GM21528 (cell line): ENCODE measurements at regions not wholly inside any gene's neighbourhood (a gene's known extent, or its start where the extent isn't known, plus 50 kb on each side); places are given as distances from the start of the nearest gene placed in this dataset.
"Not testable (repeated sequence)": the region's sequence is repeated elsewhere in the genome, so short reads cannot be mapped to it uniquely, and the experiment has no call there.

ENCODE experiments used
- ATAC-seq: cut with Tn5 transposase; IDR thresholded peaks from one replicate; pipeline ENCODE4 v1.9.1; 2021; ENCODE audit warnings: mild to moderate bottlenecking, moderate library complexity; ENCODE audit not compliant: unreplicated experiment, low FRiP score

DNA sequence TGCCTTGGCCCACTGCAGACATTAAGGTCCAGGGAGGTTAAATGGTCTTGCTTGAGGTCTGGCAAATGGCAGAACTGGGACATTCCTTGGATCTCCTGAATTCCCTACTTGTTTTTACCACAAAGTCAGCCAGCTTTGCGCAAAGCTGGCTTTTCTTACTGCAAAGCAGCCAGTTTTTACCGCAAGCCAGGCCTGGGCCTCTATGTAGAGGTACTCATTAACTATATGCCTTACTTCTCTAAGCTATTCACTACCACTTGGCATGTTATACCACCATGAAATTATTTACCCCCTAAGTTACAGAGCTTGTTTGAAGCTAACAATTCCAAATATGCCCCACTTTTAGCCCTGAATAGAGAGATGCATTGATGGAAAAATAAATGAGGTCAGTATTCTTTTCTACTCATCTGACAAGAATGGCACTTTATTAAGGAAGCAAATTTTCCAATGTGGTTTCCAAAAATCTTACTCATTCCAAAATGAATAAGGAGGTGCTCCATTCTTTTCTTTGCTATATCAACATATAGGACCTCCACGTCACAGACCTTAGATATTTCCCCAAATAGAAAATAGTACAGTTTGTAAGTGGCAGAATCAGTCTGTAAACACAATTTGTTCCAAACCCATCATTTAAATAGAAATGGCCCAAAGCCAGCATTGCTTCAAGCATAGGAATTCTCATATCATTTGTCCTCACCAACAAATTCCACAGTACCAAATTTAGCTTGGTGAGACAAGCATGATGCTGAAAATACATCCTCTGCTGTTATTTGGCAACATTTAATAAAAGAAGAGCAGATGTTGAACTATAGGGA, 143.9 kb upstream of the TSC22D1 start:
- ATAC-seq = no peak

DNA sequence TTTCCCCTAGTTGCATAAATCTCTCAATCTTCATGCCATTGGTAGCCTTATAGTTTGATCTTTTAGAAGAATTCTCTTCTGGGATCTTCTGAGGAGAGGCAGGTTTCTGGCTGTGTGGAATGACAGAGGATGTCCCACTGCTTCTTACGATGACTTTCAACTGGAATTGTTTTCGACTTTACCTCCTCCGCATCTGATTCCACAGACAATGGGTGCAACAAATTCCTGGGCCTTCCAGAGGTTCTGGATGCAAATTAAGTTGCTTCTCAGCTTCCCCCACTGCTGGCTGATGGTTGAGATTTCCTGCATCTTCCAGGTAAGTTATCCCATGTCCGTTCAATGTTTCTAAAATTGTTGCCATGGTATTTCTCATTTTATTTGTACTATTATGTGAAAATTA, 142.3 kb upstream of the TSC22D1 start:
- no peak for ATAC-seq

DNA sequence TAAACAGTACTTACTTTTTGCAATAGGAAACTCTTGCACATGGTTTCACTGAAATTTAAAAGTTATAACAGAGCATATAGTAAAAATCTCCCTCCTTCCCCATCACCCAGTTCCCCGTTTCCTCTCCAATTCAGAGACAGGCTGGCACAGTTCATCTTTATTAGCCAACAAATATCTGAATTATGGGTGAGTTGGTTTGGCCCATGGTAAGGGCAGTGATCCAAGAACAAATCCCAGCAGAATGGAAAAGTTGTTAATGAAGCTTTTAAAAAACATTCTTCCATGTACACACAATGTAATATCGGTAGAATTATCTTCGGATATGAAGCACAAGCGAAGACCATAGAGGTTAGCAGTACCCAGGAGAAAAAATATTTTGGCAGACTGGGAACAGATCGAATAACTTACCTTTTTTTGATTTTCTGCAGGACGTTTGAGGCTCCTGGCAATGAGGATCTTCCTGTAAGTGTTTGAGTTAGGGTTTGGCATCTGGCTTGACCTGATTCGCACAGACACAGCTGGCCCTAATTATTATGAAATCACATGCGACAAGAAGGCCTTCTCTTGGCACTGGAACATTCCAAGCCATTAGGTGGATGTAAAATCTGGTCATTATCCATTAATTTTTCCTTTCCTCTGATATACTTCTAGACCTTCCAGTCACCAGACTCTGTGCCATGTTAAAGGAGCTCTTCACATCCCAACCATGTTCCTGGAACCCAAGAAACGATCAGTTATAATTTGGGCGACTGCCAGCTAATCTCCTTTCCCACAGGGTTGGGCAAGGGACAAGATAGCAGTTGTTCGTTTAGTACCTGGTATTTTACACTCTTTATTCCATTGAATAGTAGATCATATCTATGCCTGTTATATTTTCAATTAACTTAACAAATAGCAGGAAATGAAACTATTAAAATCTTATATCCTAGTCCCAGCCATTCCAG, 139.4 kb upstream of the TSC22D1 start:
- no peak for ATAC-seq

DNA sequence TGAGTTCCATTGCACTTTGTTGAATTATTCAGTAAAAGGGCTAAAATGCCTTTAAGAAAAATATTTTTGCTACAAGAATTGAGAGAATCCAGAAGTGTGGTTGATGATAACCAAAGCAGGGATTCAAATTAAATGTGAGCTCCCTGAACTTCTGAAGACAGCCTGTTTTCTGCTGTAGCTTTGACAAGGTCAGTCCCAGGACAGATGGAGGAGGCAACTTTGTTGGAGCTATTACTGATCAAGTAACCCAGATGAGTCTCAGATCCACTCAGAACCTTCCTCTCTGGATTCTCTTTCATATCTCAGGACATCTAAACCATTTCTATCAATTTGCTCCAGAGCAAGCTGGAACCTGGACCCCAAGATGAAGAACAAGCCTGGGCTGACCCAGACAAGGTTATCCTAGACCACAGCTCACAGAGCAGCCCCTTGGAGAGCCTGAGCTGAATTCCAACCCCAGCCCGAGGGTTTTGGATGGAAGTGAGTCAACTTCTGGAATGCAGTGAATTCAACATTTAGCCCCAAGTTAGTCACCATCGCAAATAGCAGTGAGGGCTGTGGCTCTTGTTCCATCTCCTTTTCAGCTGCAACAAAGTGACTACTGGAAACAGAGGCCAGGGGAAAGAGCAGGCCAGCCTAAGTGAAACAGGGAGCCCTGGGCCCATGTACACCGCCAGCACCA, 137.8 kb upstream of the TSC22D1 start:
- ATAC-seq = no peak

DNA sequence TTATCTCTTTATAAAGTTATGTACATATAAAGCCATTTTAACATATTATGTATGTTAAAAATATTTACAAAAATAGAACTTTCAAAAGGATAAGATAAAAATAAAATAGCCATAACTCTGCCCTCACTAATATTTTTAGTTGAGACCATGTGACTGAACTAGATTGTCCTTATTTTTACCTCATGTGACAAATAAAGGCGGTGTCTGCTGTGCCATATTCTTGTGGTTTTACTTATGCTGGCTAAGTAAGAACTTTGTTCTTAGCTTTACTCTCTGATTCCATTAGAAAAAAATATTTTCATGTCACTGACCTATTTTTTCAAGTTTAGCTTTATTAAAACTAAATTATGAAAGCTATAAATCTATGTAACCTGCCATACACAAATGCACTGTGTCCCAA, 135.6 kb upstream of the TSC22D1 start:
- ATAC-seq = no peak

DNA sequence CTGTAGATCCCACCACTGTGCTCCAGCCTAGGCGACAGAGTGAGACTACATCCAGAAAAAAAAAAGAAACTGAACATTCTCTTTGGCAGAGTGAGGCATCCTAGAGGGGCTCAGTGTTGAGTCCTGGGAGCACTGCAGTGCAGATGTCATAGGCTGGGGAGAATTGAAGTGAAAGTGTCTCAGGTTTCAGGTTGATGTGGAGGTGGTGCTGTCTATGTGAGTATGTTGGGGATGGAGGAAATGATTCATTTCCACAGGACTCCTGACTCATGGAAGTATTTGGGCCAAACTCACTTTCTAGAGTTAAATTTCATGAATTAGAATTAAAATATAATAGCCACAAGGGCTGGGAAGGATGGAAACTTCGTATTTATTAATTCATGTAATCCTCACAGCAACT, 134.4 kb upstream of the TSC22D1 start:
- ATAC-seq = no peak

DNA sequence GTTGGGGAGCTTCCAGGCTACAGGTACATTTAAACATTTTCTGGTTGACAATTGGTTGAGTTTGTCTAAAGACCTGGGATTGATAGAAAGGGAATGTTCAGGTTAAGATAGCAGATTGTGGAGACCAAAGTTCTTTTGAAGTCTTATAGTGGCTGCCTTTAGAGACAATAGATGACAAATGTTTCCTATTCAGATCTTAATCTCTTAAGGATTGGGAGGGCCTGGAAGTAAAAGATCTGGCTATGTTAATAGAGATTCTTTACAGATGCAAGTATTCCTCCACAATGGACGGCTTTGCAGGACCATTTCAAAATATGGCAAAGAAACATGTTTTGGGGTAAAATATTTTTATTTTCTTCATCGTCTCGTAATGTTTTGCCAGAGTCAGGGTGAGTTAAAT, 128.7 kb upstream of the TSC22D1 start:
- not testable (repeated sequence) for ATAC-seq

DNA sequence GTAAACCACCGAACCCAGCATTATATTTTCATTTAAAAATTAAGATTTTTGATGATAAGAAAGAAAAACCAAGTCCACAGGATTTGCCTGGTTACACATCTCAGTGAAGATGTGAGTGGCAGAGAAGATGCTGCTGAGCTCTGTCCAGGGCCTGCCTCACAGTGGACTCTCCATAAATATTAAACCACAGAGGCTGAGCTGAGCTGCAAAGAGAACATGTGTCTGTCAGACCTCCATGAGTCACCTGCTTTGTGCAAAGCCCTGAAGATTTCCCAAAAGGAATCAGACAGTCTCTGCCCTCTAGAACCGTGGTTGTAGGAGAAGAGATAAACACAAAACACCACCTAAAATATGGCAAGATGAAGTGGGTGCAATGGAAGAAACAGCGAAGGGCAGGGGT, 127.2 kb upstream of the TSC22D1 start:
- ATAC-seq = no peak

DNA sequence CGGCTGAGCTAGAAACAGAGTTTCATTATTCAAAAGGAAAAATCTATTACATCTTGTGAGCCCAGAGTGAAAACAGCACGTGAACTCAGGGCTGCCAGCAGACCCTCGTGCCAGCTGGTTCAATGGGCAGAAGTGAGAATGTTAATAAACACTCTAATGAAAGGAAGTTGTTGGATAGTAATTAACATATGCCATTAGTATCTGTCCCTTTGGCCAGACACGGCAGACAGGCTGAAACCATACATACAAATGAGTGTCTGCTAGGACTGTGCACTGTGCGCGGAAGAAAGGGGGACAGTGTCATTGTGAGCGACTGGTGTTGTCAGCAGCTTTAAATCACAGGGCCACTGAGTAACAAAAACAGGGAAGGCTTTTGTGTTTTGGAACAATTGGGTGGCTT, 121.9 kb upstream of the TSC22D1 start:
- no peak for ATAC-seq

DNA sequence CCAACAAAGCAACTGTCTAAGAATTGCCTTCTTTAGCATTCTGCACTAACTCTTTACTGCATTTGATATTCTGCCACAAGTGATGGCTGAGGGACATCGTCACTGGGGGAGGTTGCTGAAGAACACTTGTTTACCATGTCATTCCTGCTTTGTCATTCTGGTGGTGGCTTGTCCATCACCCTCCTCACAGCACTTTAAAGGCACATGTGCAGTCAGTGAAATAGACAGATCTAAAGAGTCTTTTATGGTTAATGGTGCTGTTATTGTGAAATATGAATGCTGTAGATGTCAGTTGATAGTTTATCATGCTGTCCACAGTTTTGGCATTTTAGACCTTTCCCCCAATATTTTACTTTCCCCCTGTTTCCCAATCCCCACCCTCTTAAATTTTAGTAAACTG, 120.9 kb upstream of the TSC22D1 start:
- no peak for ATAC-seq

DNA sequence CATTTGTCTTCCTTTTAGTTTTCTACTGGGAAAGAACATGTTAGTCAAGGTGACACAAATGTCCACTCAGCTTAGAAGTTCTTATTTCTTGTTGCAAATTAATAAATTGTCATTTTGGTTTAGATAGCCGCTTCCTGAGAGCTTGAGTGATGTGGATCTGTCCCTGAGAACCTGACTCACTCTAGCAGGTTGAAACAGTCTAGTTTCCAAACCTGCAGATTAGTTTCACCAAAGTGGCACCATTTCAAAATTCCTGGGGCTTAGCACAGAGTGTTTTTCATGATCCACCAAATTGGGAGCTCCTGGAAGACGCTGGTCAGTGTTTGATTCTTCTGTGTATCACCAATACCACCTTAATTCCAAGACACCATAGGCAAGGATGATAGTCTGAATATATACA, 119.4 kb upstream of the TSC22D1 start:
- ATAC-seq = no peak

DNA sequence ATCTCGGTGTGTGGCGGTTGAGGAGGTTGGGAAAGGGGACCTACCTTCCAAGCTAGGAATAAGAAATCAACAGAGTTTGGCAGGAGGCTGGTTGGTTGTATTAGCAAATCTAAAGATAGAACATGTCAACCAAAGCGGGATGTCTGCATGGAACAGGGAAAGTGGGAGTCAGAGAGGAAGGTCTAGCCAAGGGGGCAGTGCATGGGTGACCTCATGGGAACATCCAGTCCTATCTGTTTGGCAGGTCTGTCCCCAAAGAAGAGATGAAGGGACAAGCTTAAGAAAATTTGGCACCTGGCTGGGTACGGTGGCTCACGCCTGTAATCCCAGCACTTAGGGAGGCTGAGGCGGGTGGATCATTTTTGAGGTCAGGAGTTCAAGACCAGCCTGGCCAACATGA, 118.7 kb upstream of the TSC22D1 start:
- no peak for ATAC-seq

DNA sequence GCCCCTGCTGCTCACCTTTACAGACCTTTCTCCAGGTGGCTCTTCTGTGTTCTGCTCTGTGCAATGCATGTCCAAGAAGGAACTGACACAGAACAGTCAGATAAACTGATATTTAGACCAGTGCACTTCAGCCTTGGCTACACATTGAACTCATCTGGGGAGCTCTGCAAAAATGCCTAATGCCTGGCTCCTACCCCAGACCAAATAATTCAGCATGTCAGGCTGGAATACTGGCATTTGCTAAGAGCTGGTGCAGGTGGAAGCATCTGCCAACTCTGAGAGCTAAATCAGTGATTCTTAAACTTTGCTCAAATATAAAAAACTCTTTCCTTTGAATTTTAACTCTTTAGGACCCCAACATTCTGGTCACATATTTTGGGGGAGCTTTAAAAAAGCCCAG, 118.2 kb upstream of the TSC22D1 start:
- no peak for ATAC-seq

DNA sequence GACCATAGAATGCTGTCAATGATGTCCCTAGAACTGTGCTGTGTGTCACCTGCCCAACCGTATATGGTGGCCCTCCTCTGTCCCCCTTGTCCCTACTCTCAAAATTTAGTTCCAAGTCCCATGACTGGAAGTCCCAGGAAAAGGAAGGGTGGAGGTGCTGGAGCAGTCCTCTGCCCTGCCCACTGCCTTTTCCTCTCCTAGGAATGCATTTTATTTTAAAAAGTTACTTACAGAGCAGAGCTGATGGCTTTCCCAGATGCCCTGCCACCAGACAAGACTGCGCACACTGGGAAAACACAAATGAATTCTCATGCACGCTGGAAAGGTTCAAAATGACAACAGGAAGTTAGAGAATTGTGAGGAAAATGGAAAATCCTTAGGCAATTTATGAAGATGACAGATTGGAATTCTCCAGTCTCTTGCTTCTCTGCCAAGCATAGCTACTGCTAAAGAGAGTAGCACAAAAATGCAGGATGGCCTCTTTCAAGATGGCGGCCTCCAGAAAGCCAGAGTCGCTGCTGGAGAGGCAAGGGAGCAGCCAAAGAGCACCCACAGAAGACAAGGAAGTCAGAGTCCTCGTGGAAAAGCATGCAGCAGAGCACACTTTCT, 117.1 kb upstream of the TSC22D1 start:
- no peak for ATAC-seq

DNA sequence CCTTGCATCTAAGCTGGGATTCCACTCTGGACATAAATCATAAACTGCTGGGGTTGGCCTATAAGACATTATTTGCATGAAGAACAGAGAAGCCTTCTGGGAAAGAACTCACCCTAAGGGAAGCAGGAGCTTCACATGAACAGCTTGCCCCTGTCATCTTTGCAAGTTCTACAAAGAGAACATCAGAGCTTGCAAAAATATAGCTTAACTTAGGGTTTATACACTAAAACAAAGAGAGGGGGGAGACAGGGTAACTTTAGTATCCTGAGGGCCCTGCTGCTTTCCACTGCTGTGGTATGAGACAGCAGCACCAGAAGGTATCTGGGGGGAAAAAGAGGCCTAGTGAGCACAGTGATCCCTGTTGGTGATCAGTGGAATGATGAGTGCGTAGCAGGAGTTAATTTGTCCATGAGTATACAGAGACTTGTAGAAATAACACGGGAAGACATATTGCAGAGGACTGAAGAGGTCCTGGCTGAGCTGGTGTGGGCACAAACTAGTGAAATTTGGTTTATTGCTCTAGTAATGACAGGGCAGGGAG, 116.1 kb upstream of the TSC22D1 start:
- no peak for ATAC-seq

DNA sequence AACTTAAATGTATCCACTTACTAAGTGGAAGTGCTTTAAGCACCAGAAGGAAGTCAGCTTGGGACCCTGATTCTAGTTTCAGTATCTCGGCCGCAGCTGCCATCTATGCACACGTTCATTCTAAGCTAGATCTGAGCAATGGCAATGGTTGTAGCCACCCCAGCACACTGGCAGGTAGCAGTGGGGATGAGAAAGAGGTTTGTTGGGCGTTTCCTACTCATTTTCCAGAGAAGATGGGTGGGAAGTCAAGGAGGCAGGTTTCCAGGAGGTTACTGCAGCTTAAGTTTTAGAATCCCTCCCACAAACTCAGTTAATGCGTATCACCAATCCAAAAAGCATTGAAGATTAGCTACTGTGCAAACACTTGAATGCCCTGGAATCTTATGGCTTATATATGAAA, 114.2 kb upstream of the TSC22D1 start:
- ATAC-seq = no peak

DNA sequence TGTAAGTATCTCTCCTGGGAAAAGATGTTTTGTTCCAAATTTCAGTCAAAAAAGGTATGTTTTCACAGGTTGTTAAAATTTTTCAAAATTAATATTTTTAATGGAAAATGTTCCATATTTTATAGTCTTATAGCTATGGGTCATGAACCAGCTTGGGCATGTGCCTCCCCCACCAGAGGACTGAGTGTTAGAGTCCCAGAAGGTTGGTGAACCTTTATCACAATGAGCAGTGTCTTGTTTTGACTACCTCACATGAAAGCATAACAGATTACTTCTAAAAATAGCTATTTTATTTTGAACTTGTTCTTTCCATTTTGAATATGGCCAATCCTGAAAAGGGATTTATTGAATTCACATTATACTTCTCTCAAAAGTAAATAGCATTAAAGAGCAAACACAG, 112.5 kb upstream of the TSC22D1 start:
- ATAC-seq = no peak

DNA sequence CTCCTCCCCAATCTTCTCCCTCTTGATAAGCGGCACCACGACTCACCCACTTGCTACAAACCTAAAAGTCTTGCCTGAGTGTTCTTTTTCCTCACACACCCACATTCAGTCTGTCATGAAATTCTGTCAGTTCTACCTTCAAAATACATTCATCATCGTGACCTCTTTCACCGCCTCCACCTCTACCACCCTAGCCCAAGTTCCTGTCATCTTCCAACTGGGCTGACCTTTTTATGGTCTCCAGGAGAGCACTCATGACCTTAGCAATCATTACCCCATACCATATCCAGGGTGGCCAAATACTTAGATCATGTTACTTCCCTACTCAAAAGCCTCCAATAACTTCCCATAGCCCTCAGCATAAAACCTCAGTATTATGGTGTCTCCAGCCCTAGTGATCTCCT, 110.4 kb upstream of the TSC22D1 start:
- ATAC-seq = no peak

DNA sequence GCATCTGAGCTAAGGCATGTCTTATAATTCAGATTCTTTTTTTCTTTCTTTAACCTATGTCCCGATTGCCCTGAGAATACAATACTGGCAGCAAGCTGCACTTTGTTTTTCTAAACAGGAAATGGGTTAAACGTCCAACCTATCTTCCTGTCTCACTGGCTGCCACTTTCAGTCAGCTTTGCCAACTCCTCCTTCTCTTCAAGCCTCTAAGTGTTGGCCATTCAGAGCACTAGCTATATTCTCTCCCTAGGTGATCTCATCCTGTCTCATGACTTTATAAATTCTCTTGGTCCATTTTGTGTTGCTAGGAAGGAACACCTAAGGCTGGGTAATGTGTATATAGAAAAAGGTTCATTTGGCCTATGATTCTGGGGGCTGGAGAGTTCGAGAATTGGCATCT, 109.5 kb upstream of the TSC22D1 start:
- ATAC-seq = no peak

DNA sequence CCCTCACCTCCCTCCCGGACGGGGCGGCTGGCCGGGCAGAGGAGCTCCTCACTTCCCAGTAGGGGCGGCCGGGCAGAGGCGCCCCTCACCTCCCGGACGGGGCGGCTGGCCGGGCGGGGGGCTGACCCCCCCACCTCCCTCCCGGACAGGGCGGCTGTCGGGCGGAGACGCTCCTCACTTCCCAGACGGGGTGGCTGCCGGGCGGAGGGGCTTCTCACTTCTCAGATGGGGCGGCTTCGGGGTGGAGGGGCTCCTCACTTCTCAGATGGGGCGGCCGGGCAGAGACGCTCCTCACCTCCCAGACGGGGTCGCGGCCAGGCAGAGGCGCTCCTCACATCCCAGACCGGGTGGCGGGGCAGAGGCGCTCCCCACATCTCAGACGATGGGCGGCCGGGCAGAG, 106.3 kb upstream of the TSC22D1 start:
- ATAC-seq = not testable (repeated sequence)
